Renal pelvis (tissue), 1 donor: ENCODE measurements at regions not wholly inside any gene's neighbourhood (a gene's known extent, or its start where the extent isn't known, plus 50 kb on each side); places are given as distances from the start of the nearest gene placed in this dataset.

ENCODE experiments used
- DNase-seq: peaks from one replicate; pipeline ENCODE4 v3.0.0-alpha.2; 2013

- no peak for DNase-seq
These were observed 644.2 kb upstream of the SEMA6A start for GRCh38 chr5:117218789-117219188.

DNA sequence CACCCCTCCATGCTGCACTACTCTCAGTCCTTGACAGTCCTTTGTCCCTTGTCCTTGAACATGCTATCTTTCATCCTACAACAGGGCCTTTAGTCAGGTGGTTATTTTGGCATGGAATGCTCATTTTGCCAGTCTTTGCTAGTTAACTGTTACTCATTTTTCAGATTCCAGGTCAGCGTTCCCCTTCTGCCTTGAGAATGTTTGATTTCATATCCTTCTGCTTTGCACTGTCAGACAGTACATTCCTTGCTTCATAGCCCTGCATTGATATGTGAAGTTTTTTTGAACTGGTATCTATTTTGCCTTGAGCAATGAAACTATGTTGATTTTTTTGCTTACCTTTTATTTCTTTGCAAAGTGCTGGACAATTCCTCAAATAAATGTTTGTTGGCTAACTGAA lies 638.2 kb upstream of the SEMA6A start:
- no peak for DNase-seq

DNA sequence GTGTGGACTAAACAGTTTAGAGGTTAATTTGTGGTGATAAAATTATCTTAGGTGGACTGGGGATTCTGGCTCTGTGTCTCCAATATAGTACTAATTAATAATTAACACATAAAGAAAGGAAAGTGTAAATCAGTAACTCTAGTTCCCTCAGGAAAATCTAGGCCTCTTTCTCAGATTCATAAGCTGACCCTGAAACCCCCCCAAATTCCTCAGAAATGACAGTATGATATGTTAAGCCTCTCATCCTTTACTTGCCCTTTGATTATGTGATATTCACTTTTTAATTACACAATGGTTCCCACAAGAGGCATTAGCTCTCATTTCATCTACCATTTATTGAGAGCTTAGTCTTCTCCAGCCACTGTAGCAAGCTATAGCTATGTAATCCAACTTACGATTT lies 636.2 kb upstream of the SEMA6A start:
- no peak for DNase-seq

GRCh38 chr5:117209479-117209878 lies 634.9 kb upstream of the SEMA6A start:
- DNase-seq = no peak

DNA sequence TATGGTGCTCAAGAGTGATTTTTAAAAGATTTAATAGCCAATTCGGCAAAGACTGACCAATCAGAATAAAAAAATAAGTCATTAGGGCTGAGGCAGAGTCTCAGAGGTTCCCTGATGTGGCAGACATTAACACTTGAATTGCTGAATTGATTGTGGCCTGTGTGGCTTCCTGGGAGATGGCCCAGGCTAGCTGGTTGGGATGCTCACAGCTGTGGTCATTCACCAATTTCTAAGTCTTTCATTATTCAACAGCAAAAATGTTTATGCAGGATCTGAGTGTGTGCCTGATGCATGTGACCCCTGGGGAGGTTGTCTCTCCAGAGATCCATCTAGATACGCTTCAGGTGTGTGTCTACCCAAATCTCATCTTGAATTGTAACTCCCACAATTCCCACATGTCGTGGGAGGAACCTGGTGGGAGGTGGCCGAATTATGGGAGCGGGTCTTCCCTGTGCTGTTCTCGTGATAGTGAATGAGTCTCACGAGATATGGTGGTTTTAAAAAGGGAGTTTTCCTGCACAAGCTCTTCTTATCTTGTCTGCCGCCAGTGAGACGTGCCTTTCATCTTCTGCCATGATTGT lies 632.6 kb upstream of the SEMA6A start:
- DNase-seq = no peak

- DNase-seq = no peak
These were observed 631.3 kb upstream of the SEMA6A start for GRCh38 chr5:117205894-117206293.

GRCh38 chr5:117204926-117205869 lies 630.6 kb upstream of the SEMA6A start:
- DNase-seq = no peak

DNA sequence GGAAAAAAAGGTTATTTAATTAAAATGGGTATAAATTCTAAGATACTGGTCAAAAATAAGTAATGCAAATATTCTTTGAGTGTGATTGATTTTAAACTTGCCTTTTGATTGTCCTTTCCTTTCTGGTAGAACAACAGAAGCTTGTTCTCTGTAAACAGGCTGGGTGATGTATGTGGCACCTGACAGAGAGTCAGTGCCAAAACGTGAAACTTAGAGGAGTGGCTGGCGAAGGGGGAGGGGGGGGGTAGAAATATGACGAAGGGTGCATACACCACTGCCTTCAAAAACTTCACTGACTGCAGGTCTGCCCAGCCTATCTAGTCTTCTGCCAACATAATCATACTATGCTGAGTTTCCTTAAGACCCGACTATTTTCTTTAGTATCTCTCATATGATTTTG lies 629.8 kb upstream of the SEMA6A start:
- no peak for DNase-seq

- DNase-seq = no peak
These were observed 629.0 kb upstream of the SEMA6A start for GRCh38 chr5:117203584-117203983.

DNA sequence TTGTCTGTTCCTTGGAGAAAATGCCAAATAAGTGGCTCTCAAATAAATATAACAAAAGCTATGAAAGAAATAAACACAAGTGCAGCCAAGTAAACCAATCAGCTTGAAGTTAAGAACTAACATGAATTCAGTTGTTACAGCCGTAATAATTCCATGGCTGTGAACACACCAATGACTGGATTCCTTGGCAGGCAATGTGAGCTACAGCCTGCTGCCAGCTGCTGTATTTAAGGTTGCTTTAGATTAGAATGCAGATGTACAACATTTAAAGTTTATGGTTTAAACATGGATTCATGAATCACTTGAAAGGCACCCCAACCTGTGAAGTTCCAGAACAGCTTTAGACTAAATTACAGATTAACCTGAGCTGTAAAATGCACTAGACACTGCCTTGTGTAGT lies 626.4 kb upstream of the SEMA6A start:
- DNase-seq = peak; percentile 44

GRCh38 chr5:117195076-117195475 lies 620.5 kb upstream of the SEMA6A start:
- peak; percentile 38 for DNase-seq

DNA sequence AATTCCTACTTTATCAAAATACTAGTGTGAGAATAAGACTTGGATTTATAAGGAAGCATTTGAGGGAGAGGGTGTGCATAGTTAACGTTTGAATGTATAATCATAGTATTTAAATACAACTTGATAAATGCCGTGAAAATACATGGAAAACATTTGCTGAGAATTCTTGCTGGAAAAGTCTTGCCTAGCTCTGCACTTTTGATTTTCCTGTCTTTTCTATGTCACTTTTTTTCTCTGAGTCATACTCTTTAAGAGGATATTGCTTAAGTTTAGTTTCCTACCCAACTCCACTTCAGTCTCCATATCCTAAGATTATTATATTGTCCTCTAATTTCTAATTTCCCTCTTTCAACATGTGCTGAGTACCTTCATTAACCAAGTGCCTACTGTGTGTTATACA lies 616.6 kb upstream of the SEMA6A start:
- no peak for DNase-seq

DNA sequence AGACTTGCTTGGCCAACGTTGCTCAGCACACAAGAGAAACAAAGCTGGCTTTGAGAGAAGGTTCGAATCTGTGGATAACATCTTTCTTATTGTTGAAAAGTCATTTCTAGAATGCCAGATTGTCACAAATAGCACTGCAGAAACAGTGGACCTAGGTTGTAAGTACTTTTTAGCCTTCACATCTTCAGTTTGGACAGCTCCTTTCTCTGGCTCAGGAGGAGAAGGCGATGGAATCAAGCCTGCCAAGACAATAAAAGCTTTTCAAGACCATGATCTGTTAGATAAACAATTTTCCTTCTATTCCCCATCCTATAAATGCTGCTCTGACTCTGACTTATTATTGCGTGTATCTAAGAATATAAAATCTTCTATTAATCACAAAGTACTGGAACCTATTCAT lies 615.2 kb upstream of the SEMA6A start:
- DNase-seq = no peak

DNA sequence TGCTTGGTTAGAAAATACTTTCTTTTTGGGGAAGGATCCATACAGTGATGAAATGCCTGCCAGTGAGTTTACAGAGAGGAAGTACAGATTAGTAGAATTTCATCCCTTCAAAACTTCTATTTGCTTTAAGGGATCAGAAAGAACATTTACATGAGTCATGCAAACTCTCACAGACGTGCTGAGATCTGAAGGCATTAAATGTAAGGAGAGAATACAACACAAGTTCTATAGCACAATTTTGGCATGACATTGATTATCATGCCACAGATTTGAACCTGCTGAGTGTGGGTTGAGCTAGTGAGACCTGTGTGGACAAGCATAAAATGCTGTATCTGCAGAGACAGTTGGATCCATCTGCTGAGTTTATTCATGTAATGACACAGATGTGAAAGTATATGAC lies 613.6 kb upstream of the SEMA6A start:
- no peak for DNase-seq

- no peak for DNase-seq
These were observed 612.1 kb upstream of the SEMA6A start for GRCh38 chr5:117186751-117187150.

DNA sequence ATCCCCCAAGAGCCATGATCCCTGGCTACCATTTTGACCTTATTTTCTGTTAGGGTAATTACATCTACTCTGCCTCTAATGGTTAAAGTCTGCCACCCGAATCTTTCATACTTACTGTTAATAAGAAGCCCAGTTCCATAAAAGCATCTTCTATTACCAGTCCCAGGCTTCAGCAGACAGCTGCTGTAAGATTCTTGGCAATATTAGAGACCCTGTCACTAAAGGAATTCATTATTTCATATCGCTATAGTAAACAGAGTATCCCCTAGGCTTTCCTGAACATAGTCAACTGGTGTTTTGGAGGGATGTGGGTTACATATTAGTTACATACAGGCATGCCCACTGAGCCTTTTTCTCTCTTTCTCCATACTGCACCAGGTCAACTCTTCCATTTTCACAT lies 608.7 kb upstream of the SEMA6A start:
- no peak for DNase-seq

- no peak for DNase-seq
These were observed 607.5 kb upstream of the SEMA6A start for GRCh38 chr5:117182104-117182503.

GRCh38 chr5:117177302-117177701 lies 602.7 kb upstream of the SEMA6A start:
- DNase-seq = no peak

- no peak for DNase-seq
These were observed 590.4 kb upstream of the SEMA6A start for GRCh38 chr5:117165068-117165467.

DNA sequence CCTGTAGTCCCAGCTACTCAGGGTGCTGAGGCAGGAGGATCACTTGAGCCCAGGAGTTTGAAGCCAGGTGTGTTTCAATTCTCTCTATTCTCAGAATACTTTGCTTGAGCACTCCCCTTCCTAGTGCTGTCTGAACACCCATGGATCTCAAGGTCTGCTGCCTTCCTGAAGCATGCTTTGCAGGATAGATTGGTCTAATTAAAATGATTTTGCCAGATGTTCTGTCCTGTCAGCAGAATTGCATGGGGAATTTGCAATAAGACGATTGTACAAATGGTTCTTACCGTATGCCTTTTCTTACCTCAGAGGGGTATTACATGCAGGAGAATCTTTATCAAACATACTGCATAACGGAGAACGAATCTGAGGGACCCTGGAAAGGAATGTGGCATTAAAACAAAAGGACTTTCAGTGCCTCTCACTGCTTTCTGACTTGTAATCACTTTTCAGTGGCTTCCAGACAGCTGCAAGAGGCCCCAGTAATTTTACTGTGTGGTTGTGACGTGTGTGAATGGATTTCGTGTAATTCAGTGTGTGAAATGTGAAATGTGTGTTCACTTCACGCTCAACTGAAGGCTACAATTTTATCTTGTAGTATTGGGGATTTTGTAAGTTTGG lies 587.2 kb upstream of the SEMA6A start:
- no peak for DNase-seq

GRCh38 chr5:117160391-117160790 lies 585.8 kb upstream of the SEMA6A start:
- peak; percentile 49 for DNase-seq

- DNase-seq = no peak
These were observed 574.7 kb upstream of the SEMA6A start for GRCh38 chr5:117149312-117149711.

GRCh38 chr5:117144086-117144485 lies 569.5 kb upstream of the SEMA6A start:
- DNase-seq = no peak
